ENCODE measurements at regions not wholly inside any gene's neighbourhood (a gene's known extent, or its start where the extent isn't known, plus 50 kb on each side); places are given as distances from the start of the nearest gene placed in this dataset.

DNA sequence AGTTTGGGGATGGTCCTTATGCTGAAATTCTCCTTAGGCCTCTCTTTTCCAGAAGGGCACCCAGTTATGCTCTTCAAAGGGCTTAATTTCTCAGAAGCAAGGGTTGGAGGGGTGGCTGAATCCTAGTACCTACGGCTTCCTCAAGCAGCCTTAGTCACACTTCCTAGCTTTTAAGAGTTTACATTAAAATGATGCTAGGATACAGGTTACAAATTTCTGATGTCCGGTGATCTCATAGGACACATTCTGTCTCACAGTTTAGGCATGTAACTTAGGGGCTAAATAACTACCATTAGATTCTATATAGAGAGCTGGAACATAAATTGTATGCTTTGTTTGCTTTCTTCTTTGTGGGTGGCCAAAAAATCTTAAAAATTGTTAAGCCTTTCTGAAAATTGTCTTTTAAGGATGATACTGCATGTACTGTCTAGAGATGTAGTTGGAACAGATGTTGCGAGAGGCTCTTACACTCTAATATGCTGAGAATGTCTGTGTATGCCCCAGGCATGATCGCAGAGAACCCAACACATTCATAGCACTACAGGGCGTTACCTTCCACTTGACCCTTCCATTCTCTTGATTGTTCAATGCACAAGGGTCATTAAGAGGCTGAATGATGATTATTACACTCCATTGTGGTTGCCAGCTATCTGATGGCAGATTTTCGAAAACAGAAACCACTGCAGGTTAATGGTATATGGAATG, 139.1 kb downstream of the TMEM38B start (continued):
- TF ChIP-seq, protein P1, sequence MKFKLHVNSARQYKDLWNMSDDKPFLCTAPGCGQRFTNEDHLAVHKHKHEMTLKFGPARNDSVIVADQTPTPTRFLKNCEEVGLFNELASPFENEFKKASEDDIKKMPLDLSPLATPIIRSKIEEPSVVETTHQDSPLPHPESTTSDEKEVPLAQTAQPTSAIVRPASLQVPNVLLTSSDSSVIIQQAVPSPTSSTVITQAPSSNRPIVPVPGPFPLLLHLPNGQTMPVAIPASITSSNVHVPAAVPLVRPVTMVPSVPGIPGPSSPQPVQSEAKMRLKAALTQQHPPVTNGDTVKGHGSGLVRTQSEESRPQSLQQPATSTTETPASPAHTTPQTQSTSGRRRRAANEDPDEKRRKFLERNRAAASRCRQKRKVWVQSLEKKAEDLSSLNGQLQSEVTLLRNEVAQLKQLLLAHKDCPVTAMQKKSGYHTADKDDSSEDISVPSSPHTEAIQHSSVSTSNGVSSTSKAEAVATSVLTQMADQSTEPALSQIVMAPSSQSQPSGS (IDR thresholded peaks at IDR 0.05; ENCODE audit: low read length), result no peak
- no peak for TF ChIP-seq JUN (IDR thresholded peaks at IDR 0.05; ENCODE audit: low read depth, low read length)
- TF ChIP-seq TEAD4 (IDR thresholded peaks at IDR 0.05; ENCODE audit: low read depth, low read length), result no peak

Measured in H1 (cell line).